ENCODE measurements at regions not wholly inside any gene's neighbourhood (a gene's known extent, or its start where the extent isn't known, plus 50 kb on each side); places are given as distances from the start of the nearest gene placed in this dataset.

DNA sequence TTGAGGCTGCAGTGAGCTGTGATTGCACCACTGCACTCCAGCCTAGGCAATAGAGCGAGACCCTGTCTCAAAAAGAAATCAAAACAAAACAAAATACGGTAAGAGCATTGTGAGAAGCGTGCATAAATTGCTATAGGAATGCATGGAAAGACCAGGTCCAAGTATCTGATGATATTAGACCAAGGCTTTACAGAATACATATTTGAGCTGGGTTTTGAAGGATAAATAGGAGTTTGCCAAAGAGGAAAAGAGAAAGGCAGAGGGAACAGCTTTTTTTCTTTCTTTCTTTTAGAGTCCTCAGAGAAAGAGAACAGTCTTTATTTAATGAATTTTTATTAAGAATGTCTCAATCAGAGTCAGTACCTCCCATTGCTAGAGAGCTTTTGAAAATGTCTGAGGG lies 79.5 kb upstream of the PRPS1 start:
- TF ChIP-seq YY1 (IDR thresholded peaks at IDR 0.05; ENCODE audit: insufficient read depth, insufficient read length), result no peak
- no peak for TF ChIP-seq SUZ12 (IDR thresholded peaks at IDR 0.05; ENCODE audit: extremely low read depth, insufficient read depth, insufficient read length)

Measured in NT2/D1 (cell line).